HG02852 (cell line): ENCODE measurements at regions not wholly inside any gene's neighbourhood (a gene's known extent, or its start where the extent isn't known, plus 50 kb on each side); places are given as distances from the start of the nearest gene placed in this dataset.

Source experiments
- ATAC-seq: cut with Tn5 transposase; IDR thresholded peaks from one replicate; pipeline ENCODE4 v1.9.1; 2021; ENCODE audit warnings: mild to moderate bottlenecking, moderate library complexity; ENCODE audit not compliant: unreplicated experiment

- ATAC-seq: no peak
These were observed 657.2 kb downstream of the RNF144A start for GRCh38 chr2:7574385-7574784.

GRCh38 chr2:7577769-7578168 lies 660.6 kb downstream of the RNF144A start:
- no peak for ATAC-seq

GRCh38 chr2:7584017-7584416 lies 666.8 kb downstream of the RNF144A start:
- ATAC-seq: no peak

- no peak for ATAC-seq
These were observed 669.7 kb downstream of the RNF144A start for GRCh38 chr2:7586898-7587297.

GRCh38 chr2:7588295-7588694 lies 671.1 kb downstream of the RNF144A start:
- ATAC-seq: no peak

- ATAC-seq: no peak
These were observed 675.5 kb downstream of the RNF144A start for GRCh38 chr2:7592618-7593140.

- ATAC-seq: no peak
These were observed 676.1 kb downstream of the RNF144A start for GRCh38 chr2:7593360-7593759.

- no peak for ATAC-seq
These were observed 677.0 kb downstream of the RNF144A start for GRCh38 chr2:7594211-7594610.

- no peak for ATAC-seq
These were observed 678.0 kb downstream of the RNF144A start for GRCh38 chr2:7595206-7595605.

- ATAC-seq: no peak
These were observed 681.2 kb downstream of the RNF144A start for GRCh38 chr2:7598402-7598801.

- no peak for ATAC-seq
These were observed 682.4 kb downstream of the RNF144A start for GRCh38 chr2:7599462-7600258.

GRCh38 chr2:7601990-7602389 lies 684.8 kb downstream of the RNF144A start:
- no peak for ATAC-seq

GRCh38 chr2:7604456-7604855 lies 687.2 kb downstream of the RNF144A start:
- ATAC-seq: no peak

GRCh38 chr2:7607441-7608173 lies 690.4 kb downstream of the RNF144A start:
- ATAC-seq: no peak

GRCh38 chr2:7609556-7609955 lies 692.3 kb downstream of the RNF144A start:
- peak; percentile 51 for ATAC-seq

- ATAC-seq: peak; percentile 57
These were observed 692.8 kb downstream of the RNF144A start for GRCh38 chr2:7609974-7610373.

- ATAC-seq: no peak
These were observed 694.5 kb downstream of the RNF144A start for GRCh38 chr2:7611750-7612149.

GRCh38 chr2:7612969-7613368 lies 695.8 kb downstream of the RNF144A start:
- no peak for ATAC-seq

- no peak for ATAC-seq
These were observed 696.6 kb downstream of the RNF144A start for GRCh38 chr2:7613831-7614230.

GRCh38 chr2:7618031-7618430 lies 700.8 kb downstream of the RNF144A start:
- no peak for ATAC-seq

GRCh38 chr2:7619203-7619970 lies 702.2 kb downstream of the RNF144A start:
- no peak for ATAC-seq
